ENCODE measurements at regions not wholly inside any gene's neighbourhood (a gene's known extent, or its start where the extent isn't known, plus 50 kb on each side); places are given as distances from the start of the nearest gene placed in this dataset.

DNA sequence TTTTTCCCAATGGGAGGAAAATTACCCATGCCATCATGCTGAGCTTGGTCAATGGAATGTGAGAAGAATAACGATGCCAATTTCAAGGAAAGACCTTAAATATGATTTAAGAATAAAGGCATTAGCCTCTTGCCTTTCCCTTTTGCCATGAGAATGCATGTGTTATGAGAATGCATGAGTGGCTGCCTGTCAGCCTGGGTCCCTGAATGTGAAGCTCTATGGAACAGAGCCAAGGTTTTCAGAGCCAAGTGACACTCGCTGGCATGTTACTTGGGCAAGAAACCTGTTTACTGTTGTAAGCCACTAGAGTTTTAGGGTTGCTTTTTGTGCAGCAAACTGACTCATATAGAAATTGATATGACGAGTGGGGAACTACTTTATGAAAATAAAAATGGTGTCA lies 75.7 kb downstream of the JRKL start (continued):
- TF ChIP-seq, protein P1, sequence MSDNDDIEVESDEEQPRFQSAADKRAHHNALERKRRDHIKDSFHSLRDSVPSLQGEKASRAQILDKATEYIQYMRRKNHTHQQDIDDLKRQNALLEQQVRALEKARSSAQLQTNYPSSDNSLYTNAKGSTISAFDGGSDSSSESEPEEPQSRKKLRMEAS (IDR thresholded peaks at IDR 0.05; ENCODE audit: low read depth): no peak
- TF ChIP-seq YY1 (IDR thresholded peaks at IDR 0.05; ENCODE audit: low read depth) (no peak), JUND (IDR thresholded peaks at IDR 0.05) (no peak), EZH2phosphoT487 (IDR thresholded peaks at IDR 0.05; ENCODE audit: borderline replicate concordance, low read depth) (no peak), NRF1 (IDR thresholded peaks at IDR 0.05; ENCODE audit: low read depth, low read length) (no peak)

GRCh38 chr11:96466607-96467006 lies 76.8 kb downstream of the JRKL start:
- no peak overlapping the region for H3K4me2 ChIP-seq
- CTCF ChIA-PET: interaction anchor here (0.9 to 6.0 kb wide), 2 partner anchors 154 to 674 kb away, joined by 3 to 86 read pairs; no protein-coding TSS in a partner anchor

More at GRCh38 chr11:96466607-96467006, 76.8 kb downstream of the JRKL start:
- no peak overlapping the region for H2AFZ ChIP-seq (ENCODE audit: low read depth)
- no peak overlapping the region for H3K9ac ChIP-seq
- no peak overlapping the region for H3K27ac ChIP-seq (ENCODE audit: low read depth in 2 of 2, low read length in 1 of 2)
- 88% methylated on average over 2 of the region's 2 CpGs for WGBS (ENCODE audit: low lambda C conversion rate)
- no peak overlapping the region for H3K4me3 ChIP-seq (ENCODE audit: low read depth in 2 of 2, low read length in 1 of 2)
- no peaks in the 10 kb centered on the region for H3K79me2 ChIP-seq (ENCODE audit: insufficient read depth)
- no peaks in the 10 kb centered on the region for H3K9me3 ChIP-seq
- peaks cover 7% of the 10 kb centered on the region; the same call in 1 of the 2 replicates for H3K27me3 ChIP-seq (ENCODE audit: insufficient read depth)
- H3F3A ChIP-seq (replicated peaks; ENCODE audit: insufficient read depth): no peaks in the 10 kb centered on the region
- H3K9me2 ChIP-seq: no peaks in the 10 kb centered on the region
- no peaks in the 10 kb centered on the region for H3K36me3 ChIP-seq (replicated peaks in 1 of 2; ENCODE audit: control insufficient read depth in 1 of 2, insufficient read depth in 2 of 2, low read length in 1 of 2)
- no peaks in the 10 kb centered on the region for H4K20me1 ChIP-seq (ENCODE audit: insufficient read depth)
- TF ChIP-seq, protein P2, sequence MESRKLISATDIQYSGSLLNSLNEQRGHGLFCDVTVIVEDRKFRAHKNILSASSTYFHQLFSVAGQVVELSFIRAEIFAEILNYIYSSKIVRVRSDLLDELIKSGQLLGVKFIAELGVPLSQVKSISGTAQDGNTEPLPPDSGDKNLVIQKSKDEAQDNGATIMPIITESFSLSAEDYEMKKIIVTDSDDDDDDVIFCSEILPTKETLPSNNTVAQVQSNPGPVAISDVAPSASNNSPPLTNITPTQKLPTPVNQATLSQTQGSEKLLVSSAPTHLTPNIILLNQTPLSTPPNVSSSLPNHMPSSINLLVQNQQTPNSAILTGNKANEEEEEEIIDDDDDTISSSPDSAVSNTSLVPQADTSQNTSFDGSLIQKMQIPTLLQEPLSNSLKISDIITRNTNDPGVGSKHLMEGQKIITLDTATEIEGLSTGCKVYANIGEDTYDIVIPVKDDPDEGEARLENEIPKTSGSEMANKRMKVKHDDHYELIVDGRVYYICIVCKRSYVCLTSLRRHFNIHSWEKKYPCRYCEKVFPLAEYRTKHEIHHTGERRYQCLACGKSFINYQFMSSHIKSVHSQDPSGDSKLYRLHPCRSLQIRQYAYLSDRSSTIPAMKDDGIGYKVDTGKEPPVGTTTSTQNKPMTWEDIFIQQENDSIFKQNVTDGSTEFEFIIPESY (IDR thresholded peaks at IDR 0.05; ENCODE audit: borderline replicate concordance, low read depth): no peak
- no peak for TF ChIP-seq JUND (IDR thresholded peaks at IDR 0.05)
- no peak for TF ChIP-seq FOSL2 (IDR thresholded peaks at IDR 0.05; ENCODE audit: borderline replicate concordance, low read depth)
- TF ChIP-seq SMC3 (IDR thresholded peaks at IDR 0.05; ENCODE audit: low read depth, low read length): no peak
- no peak for TF ChIP-seq EP300 (IDR thresholded peaks at IDR 0.05; ENCODE audit: borderline replicate concordance in 1 of 2, low read depth in 1 of 2, low read length in 1 of 2)
- TF ChIP-seq, protein P1 (IDR thresholded peaks at IDR 0.05; ENCODE audit: low read depth): no peak
- TF ChIP-seq, protein P3, sequence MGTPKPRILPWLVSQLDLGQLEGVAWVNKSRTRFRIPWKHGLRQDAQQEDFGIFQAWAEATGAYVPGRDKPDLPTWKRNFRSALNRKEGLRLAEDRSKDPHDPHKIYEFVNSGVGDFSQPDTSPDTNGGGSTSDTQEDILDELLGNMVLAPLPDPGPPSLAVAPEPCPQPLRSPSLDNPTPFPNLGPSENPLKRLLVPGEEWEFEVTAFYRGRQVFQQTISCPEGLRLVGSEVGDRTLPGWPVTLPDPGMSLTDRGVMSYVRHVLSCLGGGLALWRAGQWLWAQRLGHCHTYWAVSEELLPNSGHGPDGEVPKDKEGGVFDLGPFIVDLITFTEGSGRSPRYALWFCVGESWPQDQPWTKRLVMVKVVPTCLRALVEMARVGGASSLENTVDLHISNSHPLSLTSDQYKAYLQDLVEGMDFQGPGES (IDR thresholded peaks at IDR 0.05; ENCODE audit: low read depth, low read length): no peak
- TF ChIP-seq REST (IDR thresholded peaks at IDR 0.05; ENCODE audit: low read depth, low read length): no peak
- TF ChIP-seq NRF1 (IDR thresholded peaks at IDR 0.05; ENCODE audit: low read depth, low read length): no peak
- POLR2A ChIA-PET: no interaction called here
- no peak for DNase-seq
- no peaks in the 10 kb centered on the region; a peak in 1 of 4 replicates for H3K4me1 ChIP-seq (ENCODE audit: control insufficient read depth in 1 of 2, insufficient read depth in 2 of 2, low read depth in 1 of 2, low read length in 1 of 2)

Data from SK-N-SH (cell line).